Endothelial cell (in vitro differentiated cells): ENCODE measurements at regions not wholly inside any gene's neighbourhood (a gene's known extent, or its start where the extent isn't known, plus 50 kb on each side); places are given as distances from the start of the nearest gene placed in this dataset.

Experiments
- DNase-seq: peaks from one replicate; pipeline ENCODE4 v3.0.0; 2021; ENCODE audit warnings: low spot score
- H3K27ac Mint-ChIP-seq: one replicate; pipeline ENCODE4 v1.8.0; 2021; ENCODE audit warnings: mixed read lengths, inconsistent platforms; ENCODE audit not compliant: unreplicated experiment
- H3K27me3 Mint-ChIP-seq: one replicate; pipeline ENCODE4 v1.8.0; 2021; ENCODE audit warnings: mild to moderate bottlenecking, moderate library complexity, mixed read lengths, inconsistent platforms; ENCODE audit not compliant: unreplicated experiment
- H3K36me3 Mint-ChIP-seq: one replicate; pipeline ENCODE4 v1.8.0; 2021; ENCODE audit warnings: mild to moderate bottlenecking, low read depth, mixed read lengths, inconsistent platforms; ENCODE audit not compliant: unreplicated experiment
- H3K4me1 Mint-ChIP-seq: one replicate; pipeline ENCODE4 v1.8.0; 2021; ENCODE audit warnings: mild to moderate bottlenecking, mixed read lengths, inconsistent platforms; ENCODE audit not compliant: unreplicated experiment
- H3K4me3 Mint-ChIP-seq: one replicate; pipeline ENCODE4 v1.8.0; 2021; ENCODE audit warnings: mild to moderate bottlenecking, mixed read lengths, inconsistent platforms; ENCODE audit not compliant: unreplicated experiment
- H3K9me3 Mint-ChIP-seq: one replicate; pipeline ENCODE4 v1.8.0; 2021; ENCODE audit warnings: mixed read lengths, inconsistent platforms; ENCODE audit not compliant: unreplicated experiment
- CTCF ChIP-seq: fragments of 200-600 bp; sonication (generic); IDR thresholded peaks from one replicate; pipeline ENCODE4 v1.5.0; 2021; ENCODE audit warnings: antibody characterized with exemption; ENCODE audit not compliant: unreplicated experiment

- Mint-ChIP-seq H3K9me3 (no peaks in the 10 kb centered on the region), H3K4me3 (no peak overlapping the region), H3K4me1 (no peaks in the 10 kb centered on the region), H3K27me3 (no peaks in the 10 kb centered on the region), H3K27ac (no peak overlapping the region), H3K36me3 (peaks cover 7% of the 10 kb centered on the region)
- no peak for TF ChIP-seq CTCF
- no peak for DNase-seq
Observed at GRCh38 chrX:1719270-1719669, 104.4 kb downstream of the ASMT start.

DNA sequence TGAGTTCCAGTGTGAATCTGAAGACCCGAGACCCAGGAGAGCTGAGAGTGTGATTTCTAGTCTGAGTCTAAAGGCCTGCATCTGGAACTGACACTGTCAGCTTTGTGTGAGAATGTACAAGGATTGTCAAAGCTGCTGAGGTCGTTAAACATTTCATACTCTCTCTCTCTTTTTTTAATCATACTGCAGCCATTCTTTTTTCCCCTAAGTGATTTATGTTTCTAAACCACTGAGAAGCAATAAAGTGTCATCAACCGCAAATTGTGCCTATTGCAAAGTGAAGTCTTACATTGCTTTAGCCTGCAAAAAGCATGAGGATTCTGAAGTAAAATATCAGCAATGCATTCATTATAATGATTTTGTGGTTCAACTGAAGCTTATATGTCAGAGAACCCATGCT lies 106.0 kb downstream of the ASMT start:
- Mint-ChIP-seq H3K27ac (no peak overlapping the region), H3K4me1 (no peaks in the 10 kb centered on the region), H3K36me3 (peaks cover 7% of the 10 kb centered on the region), H3K9me3 (no peaks in the 10 kb centered on the region), H3K27me3 (no peaks in the 10 kb centered on the region), H3K4me3 (no peak overlapping the region)
- DNase-seq: no peak
- no peak for TF ChIP-seq CTCF

- Mint-ChIP-seq H3K36me3 (no peaks in the 10 kb centered on the region), H3K9me3 (peaks cover 7% of the 10 kb centered on the region), H3K27ac (no peak overlapping the region), H3K4me3 (no peak overlapping the region), H3K4me1 (no peaks in the 10 kb centered on the region), H3K27me3 (no peaks in the 10 kb centered on the region)
- DNase-seq: no peak
- no peak for TF ChIP-seq CTCF
Observed at GRCh38 chrX:1725472-1725871, 110.6 kb downstream of the ASMT start.

DNA sequence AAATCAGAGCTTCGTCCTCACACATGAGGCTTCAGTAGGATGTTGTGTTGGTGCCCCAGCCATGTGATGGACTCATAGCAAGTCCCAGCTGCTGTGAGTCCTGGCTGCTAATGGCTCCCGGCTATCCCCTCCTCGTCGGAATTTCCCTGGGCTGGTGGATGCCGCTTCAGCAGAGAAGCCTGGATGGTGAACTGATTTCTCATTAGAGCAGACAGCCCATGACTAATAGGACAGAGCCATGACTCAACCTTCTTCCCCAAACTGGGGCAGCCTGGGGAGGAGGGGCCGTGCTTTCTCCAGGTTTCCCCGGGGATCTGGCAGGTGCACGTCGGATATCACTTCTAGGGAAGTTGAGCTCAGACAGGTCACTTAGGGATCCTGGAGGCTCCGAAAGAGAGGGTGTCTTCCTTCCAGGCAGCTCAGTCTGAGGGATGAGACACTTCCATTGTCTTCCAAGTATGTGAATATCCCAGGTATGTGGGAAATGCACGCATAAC lies 112.7 kb downstream of the ASMT start:
- no peak overlapping the region for H3K27ac Mint-ChIP-seq
- no peak for TF ChIP-seq CTCF
- peaks cover 7% of the 10 kb centered on the region for H3K9me3 Mint-ChIP-seq
- H3K36me3 Mint-ChIP-seq: no peaks in the 10 kb centered on the region
- H3K4me1 Mint-ChIP-seq: no peaks in the 10 kb centered on the region
- no peak for DNase-seq
- H3K27me3 Mint-ChIP-seq: no peaks in the 10 kb centered on the region
- no peak overlapping the region for H3K4me3 Mint-ChIP-seq

DNA sequence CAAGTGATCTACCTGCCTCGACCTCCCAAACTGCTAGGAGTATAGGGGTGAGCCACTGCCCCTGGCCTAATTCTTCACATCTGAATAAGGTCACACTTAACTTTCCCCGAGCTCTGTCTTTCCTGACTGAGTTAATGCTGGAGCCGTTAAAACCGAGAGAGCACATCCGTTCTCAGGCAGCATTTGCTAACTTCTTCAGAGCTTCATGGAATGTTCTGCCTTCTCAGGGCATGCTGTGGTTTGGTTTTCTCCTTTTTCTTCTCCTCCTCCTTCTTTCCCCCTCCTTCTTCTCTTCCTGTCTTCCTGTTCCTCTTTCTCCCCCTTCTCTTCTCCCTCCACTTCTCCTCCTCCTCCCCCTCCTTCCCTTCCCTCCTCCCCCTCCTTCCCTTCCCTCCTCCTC lies 119.9 kb downstream of the ASMT start:
- no peaks in the 10 kb centered on the region for H3K4me1 Mint-ChIP-seq
- peaks cover 3% of the 10 kb centered on the region for H3K9me3 Mint-ChIP-seq
- H3K27ac Mint-ChIP-seq: no peak overlapping the region
- H3K36me3 Mint-ChIP-seq: no peaks in the 10 kb centered on the region
- H3K27me3 Mint-ChIP-seq: peaks cover 4% of the 10 kb centered on the region
- no peak overlapping the region for H3K4me3 Mint-ChIP-seq
- no peak for TF ChIP-seq CTCF
- DNase-seq: no peak
